ENCODE measurements at regions not wholly inside any gene's neighbourhood (a gene's known extent, or its start where the extent isn't known, plus 50 kb on each side); places are given as distances from the start of the nearest gene placed in this dataset.

DNA sequence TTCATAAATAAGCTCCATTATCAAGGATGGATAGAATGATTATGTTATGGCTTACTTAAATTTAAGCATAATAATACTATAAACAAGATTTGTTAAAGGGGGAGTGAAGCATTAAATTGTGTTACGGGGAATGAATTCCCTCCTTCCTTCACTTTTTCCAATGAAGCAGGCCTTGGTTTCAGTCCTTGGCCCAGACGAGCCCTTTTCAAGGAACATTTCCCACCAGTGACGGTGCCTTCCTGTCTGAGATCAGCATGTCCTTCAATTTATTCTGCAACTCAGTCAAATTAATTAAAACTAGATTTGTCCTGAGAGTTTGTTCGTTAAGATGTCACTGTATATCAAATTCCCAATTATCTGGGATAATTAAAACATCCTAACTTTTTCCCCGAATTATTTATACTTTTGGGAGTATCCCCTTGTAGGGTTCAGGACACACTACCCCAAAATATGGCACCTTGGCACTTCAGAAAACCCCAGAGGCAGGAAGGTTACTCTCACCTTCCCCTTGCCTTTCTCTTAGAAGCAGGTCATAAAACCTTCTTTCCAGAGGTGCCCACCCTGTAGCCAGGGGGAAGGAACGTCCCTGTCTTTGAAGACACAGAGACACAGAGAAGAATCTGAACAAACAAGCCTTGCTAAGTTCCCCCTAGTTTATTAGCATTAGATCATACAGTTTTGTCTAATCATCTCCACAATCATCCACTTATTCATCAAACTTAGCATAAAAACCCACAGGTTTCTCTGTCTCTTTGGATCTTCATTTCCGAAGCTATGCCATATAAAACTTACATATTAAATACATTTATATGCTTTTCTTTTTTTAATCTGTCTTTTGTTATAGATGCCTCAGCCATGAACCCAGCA lies 86.2 kb upstream of the ARHGAP29 start:
- no peaks in the 10 kb centered on the region for H3K36me3 ChIP-seq (ENCODE audit: insufficient read depth, low read length)
- H3K9me3 ChIP-seq (ENCODE audit: low read depth, low read length), result no peaks in the 10 kb centered on the region
- peak overlapping the region; percentile 60; the same call in 1 of the 2 replicates for H3K27ac ChIP-seq
- H3K4me3 ChIP-seq, result peak overlapping the region; percentile 63
- TF ChIP-seq POLR2AphosphoS5 (IDR thresholded peaks at IDR 0.05; ENCODE audit: borderline replicate concordance, low read depth, low read length), result no peak
- TF ChIP-seq EZH2 (IDR thresholded peaks at IDR 0.05), result no peak
- no peak for TF ChIP-seq FOXP2 (optimal IDR thresholded peaks at IDR 0.05; ENCODE audit: control extremely low read depth, extremely low read length, insufficient read depth)
- H3K9ac ChIP-seq (ENCODE audit: insufficient read length), result no peak overlapping the region
- DNase-seq (ENCODE audit: low read depth, low spot score), result no peak

DNA sequence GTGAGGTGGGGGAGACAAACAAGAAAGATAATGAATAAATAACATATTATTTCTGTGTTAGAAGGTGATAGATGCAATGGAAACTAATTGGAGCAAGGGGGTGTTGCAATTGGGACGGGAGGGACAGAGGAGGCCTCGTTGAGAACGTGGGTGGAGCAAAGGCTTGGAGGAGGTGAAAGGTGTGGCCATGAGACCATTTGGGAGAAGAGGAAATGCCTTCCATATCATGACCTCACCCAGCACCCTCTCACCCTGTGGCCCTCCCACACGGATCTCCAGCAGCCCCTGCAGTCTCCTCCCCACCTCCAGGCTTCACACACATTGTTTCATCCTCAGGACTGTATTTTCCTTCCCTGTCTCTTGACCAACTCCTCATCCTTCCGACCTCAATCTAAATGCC lies 85.3 kb upstream of the ARHGAP29 start:
- Histone ChIP-seq H3K9ac (ENCODE audit: insufficient read length) (no peak overlapping the region), H3K27ac (no peak overlapping the region), H3K4me3 (no peak overlapping the region), H3K9me3 (ENCODE audit: low read depth, low read length) (no peaks in the 10 kb centered on the region), H3K36me3 (ENCODE audit: insufficient read depth, low read length) (no peaks in the 10 kb centered on the region)
- no peak for DNase-seq (ENCODE audit: low read depth, low spot score)
- no peak for TF ChIP-seq POLR2AphosphoS5 (IDR thresholded peaks at IDR 0.05; ENCODE audit: borderline replicate concordance, low read depth, low read length)
- TF ChIP-seq EZH2 (IDR thresholded peaks at IDR 0.05), result no peak
- no peak for TF ChIP-seq FOXP2 (optimal IDR thresholded peaks at IDR 0.05; ENCODE audit: control extremely low read depth, extremely low read length, insufficient read depth)

DNA sequence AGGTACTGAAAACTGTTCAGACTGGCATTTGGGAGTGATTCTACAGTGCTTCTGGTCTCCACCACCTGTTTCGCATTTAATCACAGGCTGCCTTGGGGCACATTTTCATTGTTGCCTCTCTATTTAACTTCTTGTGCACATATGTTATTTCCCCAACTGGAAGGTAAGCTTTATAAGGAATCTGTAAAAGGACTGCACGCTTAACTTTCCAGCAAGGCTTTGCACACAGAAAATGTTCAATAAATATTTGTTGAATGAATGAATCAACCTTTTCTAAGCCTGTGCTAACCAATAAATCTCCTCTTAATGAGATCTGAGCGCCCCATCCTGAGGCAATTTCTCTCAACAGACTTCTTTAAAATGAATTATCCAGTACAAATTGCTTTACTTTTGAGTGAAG lies 84.3 kb upstream of the ARHGAP29 start:
- peak; percentile 28 for DNase-seq (ENCODE audit: low read depth, low spot score)
- Histone ChIP-seq H3K9me3 (ENCODE audit: low read depth, low read length) (no peaks in the 10 kb centered on the region), H3K27ac (peak overlapping the region; percentile 78), H3K36me3 (ENCODE audit: insufficient read depth, low read length) (no peaks in the 10 kb centered on the region), H3K4me3 (peak overlapping the region; percentile 44), H3K9ac (ENCODE audit: insufficient read length) (no peak overlapping the region)
- TF ChIP-seq FOXP2 (optimal IDR thresholded peaks at IDR 0.05; ENCODE audit: control extremely low read depth, extremely low read length, insufficient read depth) (no peak), EZH2 (IDR thresholded peaks at IDR 0.05) (no peak), POLR2AphosphoS5 (IDR thresholded peaks at IDR 0.05; ENCODE audit: borderline replicate concordance, low read depth, low read length) (no peak)

DNA sequence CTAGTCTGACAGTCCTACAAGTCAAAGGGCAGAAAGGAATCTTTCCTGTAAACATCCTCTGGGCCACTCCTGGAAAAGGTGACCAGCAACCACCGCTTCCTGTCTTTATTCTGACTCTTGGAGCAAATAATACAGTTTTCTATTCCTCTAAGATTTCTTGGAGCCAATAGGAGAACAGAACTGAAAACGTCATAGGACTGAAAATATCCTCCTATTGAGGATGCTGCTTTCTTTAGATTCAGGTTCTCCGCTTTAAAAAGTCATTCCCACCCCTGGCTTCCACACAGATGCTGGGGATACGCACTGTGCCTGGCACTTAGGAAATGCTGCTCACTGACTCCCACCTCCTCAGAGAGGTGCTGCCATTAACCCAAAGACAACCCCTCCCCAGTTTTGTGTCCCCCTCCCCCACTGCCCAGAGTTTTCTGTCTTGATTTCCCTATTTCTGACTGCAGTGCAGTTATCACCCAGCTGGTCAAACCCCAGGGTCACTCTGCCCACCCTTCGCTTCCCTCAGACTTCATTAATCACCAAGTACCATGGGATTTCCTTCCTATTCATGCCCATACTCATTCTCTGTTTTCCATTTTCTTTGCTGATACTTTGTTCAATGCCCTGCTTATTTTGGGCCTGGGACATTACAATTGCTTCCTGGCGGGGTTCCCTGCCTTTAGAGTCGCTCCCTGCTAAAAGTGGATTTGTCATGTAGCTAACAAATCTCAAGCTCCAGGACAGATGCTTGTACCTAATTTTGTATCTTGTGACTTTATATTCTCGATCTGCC lies 82.1 kb upstream of the ARHGAP29 start:
- no peak overlapping the region for H3K4me3 ChIP-seq
- DNase-seq (ENCODE audit: low read depth, low spot score), result no peak
- TF ChIP-seq EZH2 (IDR thresholded peaks at IDR 0.05), result no peak
- no peak for TF ChIP-seq FOXP2 (optimal IDR thresholded peaks at IDR 0.05; ENCODE audit: control extremely low read depth, extremely low read length, insufficient read depth)
- TF ChIP-seq POLR2AphosphoS5 (IDR thresholded peaks at IDR 0.05; ENCODE audit: borderline replicate concordance, low read depth, low read length), result no peak
- no peaks in the 10 kb centered on the region for H3K9me3 ChIP-seq (ENCODE audit: low read depth, low read length)
- no peak overlapping the region for H3K27ac ChIP-seq
- no peaks in the 10 kb centered on the region for H3K36me3 ChIP-seq (ENCODE audit: insufficient read depth, low read length)
- no peak overlapping the region for H3K9ac ChIP-seq (ENCODE audit: insufficient read length)

DNA sequence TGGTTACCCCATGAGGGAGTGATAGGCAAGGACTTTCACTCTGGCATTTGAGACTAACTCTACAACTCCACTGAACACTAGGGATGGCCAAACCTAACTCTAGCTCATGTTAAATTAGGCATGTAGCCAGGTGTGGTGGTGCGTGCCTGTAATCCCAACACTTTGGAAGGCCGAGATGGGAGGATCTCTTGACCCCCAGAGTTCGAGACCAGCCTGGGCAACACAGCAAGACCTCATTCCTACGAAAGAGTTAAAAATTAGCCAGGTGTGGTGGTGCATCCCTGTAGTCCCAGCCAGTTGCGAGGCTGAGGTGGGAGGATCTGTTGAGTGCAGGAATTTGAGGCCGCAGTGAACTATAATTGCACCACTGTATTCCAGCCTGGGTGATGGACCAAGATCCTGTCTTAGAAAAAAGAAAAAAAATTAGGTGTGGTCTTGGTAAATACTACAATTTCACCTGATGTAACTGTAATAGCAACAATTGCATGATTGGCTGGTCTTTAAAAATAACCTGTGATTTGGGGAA lies 81.2 kb upstream of the ARHGAP29 start:
- TF ChIP-seq FOXP2 (optimal IDR thresholded peaks at IDR 0.05; ENCODE audit: control extremely low read depth, extremely low read length, insufficient read depth), result no peak
- no peak for TF ChIP-seq EZH2 (IDR thresholded peaks at IDR 0.05)
- no peak for TF ChIP-seq POLR2AphosphoS5 (IDR thresholded peaks at IDR 0.05; ENCODE audit: borderline replicate concordance, low read depth, low read length)
- Histone ChIP-seq H3K36me3 (ENCODE audit: insufficient read depth, low read length) (no peaks in the 10 kb centered on the region), H3K27ac (no peak overlapping the region), H3K9ac (ENCODE audit: insufficient read length) (no peak overlapping the region), H3K9me3 (ENCODE audit: low read depth, low read length) (no peaks in the 10 kb centered on the region), H3K4me3 (no peak overlapping the region)
- no peak for DNase-seq (ENCODE audit: low read depth, low spot score)

DNA sequence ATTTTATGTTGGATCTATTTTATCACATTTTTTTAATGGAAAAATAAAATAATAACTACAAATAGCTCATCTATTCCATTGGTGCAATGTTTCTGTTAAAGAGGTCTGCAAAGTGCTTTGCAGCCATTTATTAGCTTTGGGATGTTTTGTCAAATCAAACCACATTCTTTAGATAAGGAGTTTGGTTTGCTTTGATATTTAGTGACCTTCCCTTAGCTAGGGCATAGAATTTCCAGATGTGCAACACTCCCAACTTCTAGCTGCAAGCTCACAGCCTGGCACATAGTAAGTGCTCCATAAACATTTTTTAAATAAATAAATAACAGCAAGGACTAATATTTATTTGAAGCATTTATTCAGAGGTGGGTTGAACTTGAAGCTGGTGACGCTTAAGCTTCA lies 80.4 kb upstream of the ARHGAP29 start:
- Histone ChIP-seq H3K9ac (ENCODE audit: insufficient read length) (no peak overlapping the region), H3K4me3 (no peak overlapping the region), H3K9me3 (ENCODE audit: low read depth, low read length) (no peaks in the 10 kb centered on the region), H3K36me3 (ENCODE audit: insufficient read depth, low read length) (no peaks in the 10 kb centered on the region), H3K27ac (no peak overlapping the region)
- DNase-seq (ENCODE audit: low read depth, low spot score), result no peak
- TF ChIP-seq FOXP2 (optimal IDR thresholded peaks at IDR 0.05; ENCODE audit: control extremely low read depth, extremely low read length, insufficient read depth) (no peak), EZH2 (IDR thresholded peaks at IDR 0.05) (no peak), POLR2AphosphoS5 (IDR thresholded peaks at IDR 0.05; ENCODE audit: borderline replicate concordance, low read depth, low read length) (no peak)

DNA sequence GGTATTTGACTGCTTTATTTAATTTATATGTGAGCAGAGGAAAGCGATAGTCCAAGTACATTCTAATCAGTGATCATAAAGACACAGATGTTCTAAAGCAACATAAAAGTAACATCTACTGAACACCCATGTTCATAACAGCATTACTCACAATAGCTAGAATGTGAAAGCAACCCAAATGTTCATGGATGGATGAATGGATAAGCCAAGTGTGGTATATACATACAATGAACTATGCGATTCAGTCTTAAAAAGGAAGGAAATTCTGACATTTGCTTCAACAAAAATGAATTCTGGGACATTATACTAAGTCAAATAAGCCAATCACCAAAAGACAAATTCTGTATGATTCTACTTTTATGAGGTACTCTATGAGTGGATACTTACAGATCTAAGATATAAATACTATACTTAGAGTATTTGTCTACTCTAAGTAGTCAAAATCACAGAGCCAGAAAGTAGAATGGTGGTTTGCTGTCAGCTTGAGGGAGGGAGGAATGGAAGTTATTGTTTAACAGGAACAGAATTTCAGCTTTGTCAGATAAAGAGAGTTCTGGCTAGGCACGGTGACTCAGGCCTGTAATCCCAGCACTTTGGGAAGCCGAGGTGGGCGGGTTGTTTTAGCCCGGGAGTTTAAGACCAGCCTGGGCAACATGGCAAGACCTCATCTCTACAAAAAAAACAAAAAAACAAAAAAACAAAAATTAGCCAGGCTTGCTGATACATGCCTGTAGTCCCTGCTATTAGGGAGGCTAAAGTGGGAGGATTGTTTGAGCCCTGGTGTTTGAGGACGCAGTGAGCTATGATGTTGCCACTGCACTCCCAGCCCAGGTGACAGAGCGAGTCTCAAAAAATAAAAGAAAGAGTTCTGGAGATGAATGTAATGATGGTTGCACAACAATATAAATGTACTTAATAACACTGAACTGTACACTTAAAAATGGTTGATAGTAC lies 79.7 kb upstream of the ARHGAP29 start:
- H3K9me3 ChIP-seq (ENCODE audit: low read depth, low read length), result no peaks in the 10 kb centered on the region
- H3K4me3 ChIP-seq, result no peak overlapping the region
- H3K9ac ChIP-seq (ENCODE audit: insufficient read length), result no peak overlapping the region
- H3K27ac ChIP-seq, result no peak overlapping the region
- no peak for DNase-seq (ENCODE audit: low read depth, low spot score)
- no peaks in the 10 kb centered on the region for H3K36me3 ChIP-seq (ENCODE audit: insufficient read depth, low read length)
- TF ChIP-seq POLR2AphosphoS5 (IDR thresholded peaks at IDR 0.05; ENCODE audit: borderline replicate concordance, low read depth, low read length) (no peak), FOXP2 (optimal IDR thresholded peaks at IDR 0.05; ENCODE audit: control extremely low read depth, extremely low read length, insufficient read depth) (no peak), EZH2 (IDR thresholded peaks at IDR 0.05) (no peak)

Data from SK-N-MC (cell line).